Keratinocyte (primary cell): ENCODE measurements at regions not wholly inside any gene's neighbourhood (a gene's known extent, or its start where the extent isn't known, plus 50 kb on each side); places are given as distances from the start of the nearest gene placed in this dataset.

Experiments
- DNase-seq: peaks from one replicate; pipeline ENCODE4 v3.0.0-alpha.2; 2011; ENCODE audit warnings: low read depth, missing footprints, low spot score
- FAIRE-seq: peaks from 2 replicates; lab custom pipeline; 2011; peaks lifted over from hg19 to GRCh38; lab: Jason Lieb, UNC
- H2AFZ ChIP-seq: 2 replicates; pipeline ENCODE4 v1.6.0; 2012; ENCODE audit warnings: low read length, control low read depth, inconsistent platforms; ENCODE audit not compliant: control insufficient read depth
- H3K27ac ChIP-seq: 2 replicates; pipeline ENCODE4 v1.5.1; 2011; ENCODE audit warnings: low read length; ENCODE audit not compliant: control insufficient read depth, insufficient read depth
- H3K27me3 ChIP-seq: 3 replicates; pipeline ENCODE4 v1.6.0; 2011; ENCODE audit warnings: low read length; ENCODE audit not compliant: control insufficient read depth, insufficient read depth; ENCODE audit errors: extremely low read depth
- H3K36me3 ChIP-seq, 2 experiments: 2 replicates in 1 of 2; 3 replicates in 1 of 2; pipeline ENCODE4 v1.5.1; 2011; ENCODE audit warnings: low read length in 2 of 2, mild to moderate bottlenecking in 1 of 2; ENCODE audit not compliant: control insufficient read depth in 2 of 2, insufficient read depth in 2 of 2; ENCODE audit errors: extremely low read depth in 1 of 2
- H3K4me1 ChIP-seq: 3 replicates; pipeline ENCODE4 v1.5.1; 2011; ENCODE audit warnings: low read length; ENCODE audit not compliant: control insufficient read depth, insufficient read depth; ENCODE audit errors: extremely low read depth
- H3K4me2 ChIP-seq: 3 replicates; pipeline ENCODE4 v1.6.0; 2011; ENCODE audit warnings: low read depth, low read length; ENCODE audit not compliant: control insufficient read depth, insufficient read depth; ENCODE audit errors: extremely low read depth
- H3K4me3 ChIP-seq, 3 experiments: fragments of 200-600 bp in 1 of 3; sonication (generic) in 1 of 3; 2 replicates in 2 of 3; 3 replicates in 1 of 3; pipeline ENCODE4 v1.5.1; 2011 to 2016; ENCODE audit warnings: low read length in 3 of 3, mild to moderate bottlenecking in 3 of 3, control low read depth in 2 of 3, inconsistent platforms in 1 of 3, low read depth in 1 of 3, mixed read lengths in 1 of 3, mixed run types in 1 of 3, moderate library complexity in 1 of 3; ENCODE audit not compliant: control insufficient read depth in 2 of 3, insufficient read depth in 2 of 3; ENCODE audit errors: extremely low read depth in 1 of 3
- H3K79me2 ChIP-seq: 2 replicates; pipeline ENCODE4 v1.6.0; 2012; ENCODE audit warnings: low read length; ENCODE audit not compliant: control insufficient read depth, insufficient read depth
- H3K9ac ChIP-seq: 3 replicates; pipeline ENCODE4 v1.6.0; 2011; ENCODE audit warnings: low read length; ENCODE audit not compliant: control insufficient read depth, insufficient read depth; ENCODE audit errors: extremely low read depth
- H3K9me1 ChIP-seq: 3 replicates; pipeline ENCODE4 v1.6.0; 2011; ENCODE audit warnings: low read length; ENCODE audit not compliant: control insufficient read depth, insufficient read depth; ENCODE audit errors: extremely low read depth
- H3K9me3 ChIP-seq: 2 replicates; pipeline ENCODE4 v1.5.1; 2012; ENCODE audit warnings: low read depth, low read length; ENCODE audit not compliant: control insufficient read depth
- H4K20me1 ChIP-seq: 3 replicates; pipeline ENCODE4 v1.6.0; 2011; ENCODE audit warnings: low read length; ENCODE audit not compliant: control insufficient read depth, insufficient read depth; ENCODE audit errors: extremely low read depth
- CTCF ChIP-seq, 3 experiments: IDR thresholded peaks in 1 of 3; conservative IDR thresholded peaks in 1 of 3; optimal IDR thresholded peaks in 1 of 3; 2 replicates in 2 of 3; 3 replicates in 1 of 3; pipeline versions ENCODE3 to v1.5.1; 2011; ENCODE audit warnings: low read length in 3 of 3, mild to moderate bottlenecking in 3 of 3, moderate library complexity in 2 of 3, control low read depth in 1 of 3, inconsistent platforms in 1 of 3; ENCODE audit not compliant: insufficient read depth in 2 of 3; ENCODE audit errors: extremely low read depth in 1 of 3
- EZH2 ChIP-seq: IDR thresholded peaks from one replicate; pipeline ENCODE4 v1.6.1; 2012; ENCODE audit warnings: inconsistent platforms, mild to moderate bottlenecking, low read length, moderate library complexity
- dilution Hi-C: fragments of 300-500 bp; cut with MboI; formaldehyde crosslinking; loops from one replicate; pipeline ENCODE4 v1.7.0; 2020; ENCODE audit warnings: low sequenced_read_pairs; ENCODE audit not compliant: extremely low pct_ligation_motif_present

- Histone ChIP-seq H3K9ac (no peak overlapping the region), H2AFZ (no peak overlapping the region), H3K79me2 (no peaks in the 10 kb centered on the region), H3K27ac (no peak overlapping the region), H3K9me3 (no peaks in the 10 kb centered on the region), H3K4me3 (no peak overlapping the region), H3K4me2 (no peak overlapping the region), H3K4me1 (no peaks in the 10 kb centered on the region), H3K36me3 (no peaks in the 10 kb centered on the region), H3K27me3 (no peaks in the 10 kb centered on the region), H4K20me1 (no peaks in the 10 kb centered on the region), H3K9me1 (no peaks in the 10 kb centered on the region)
- TF ChIP-seq CTCF (optimal IDR thresholded peaks at IDR 0.05 in 1 of 3, IDR thresholded peaks at IDR 0.05 in 1 of 3, conservative IDR thresholded peaks at IDR 0.05 in 1 of 3; ENCODE audit: extremely low read depth in 1 of 3, insufficient read depth in 2 of 3, low read length in 3 of 3) (no peak), EZH2 (no peak)
- dilution Hi-C loops, result no loop called here
- FAIRE-seq (no peak), DNase-seq (no peak)
These were observed 207.0 kb downstream of the AUH start for GRCh38 chr9:91154686-91155085.

- Histone ChIP-seq H3K4me1 (no peaks in the 10 kb centered on the region), H4K20me1 (no peaks in the 10 kb centered on the region), H3K9ac (no peak overlapping the region), H2AFZ (no peak overlapping the region), H3K36me3 (no peaks in the 10 kb centered on the region), H3K79me2 (no peaks in the 10 kb centered on the region), H3K9me3 (no peaks in the 10 kb centered on the region), H3K27ac (no peak overlapping the region), H3K27me3 (no peaks in the 10 kb centered on the region), H3K4me3 (no peak overlapping the region), H3K9me1 (no peaks in the 10 kb centered on the region), H3K4me2 (no peak overlapping the region)
- TF ChIP-seq EZH2, result no peak
- TF ChIP-seq CTCF (optimal IDR thresholded peaks at IDR 0.05 in 1 of 3, IDR thresholded peaks at IDR 0.05 in 1 of 3, conservative IDR thresholded peaks at IDR 0.05 in 1 of 3; ENCODE audit: extremely low read depth in 1 of 3, insufficient read depth in 2 of 3, low read length in 3 of 3), result no peak
- FAIRE-seq (no peak), DNase-seq (no peak)
- dilution Hi-C loops, result no loop called here
These were observed 206.5 kb downstream of the AUH start for GRCh38 chr9:91155181-91155580.
